ENCODE measurements at regions not wholly inside any gene's neighbourhood (a gene's known extent, or its start where the extent isn't known, plus 50 kb on each side); places are given as distances from the start of the nearest gene placed in this dataset.

GRCh38 chr10:117627561-117627960 lies 85.0 kb downstream of the EMX2 start:
- CTCF ChIA-PET (ENCODE audit: partially characterized antibody), result no interaction called here
- no peaks in the 10 kb centered on the region for H3K79me2 ChIP-seq (ENCODE audit: control insufficient read depth in 1 of 2, insufficient read depth in 2 of 2, low read length in 2 of 2)
- no peak overlapping the region for H3K23ac ChIP-seq (ENCODE audit: insufficient read length)
- H2BK20ac ChIP-seq (ENCODE audit: low read length), result no peak overlapping the region
- FAIRE-seq (no peak), DNase-seq (ENCODE audit: low read depth in 1 of 2, low spot score in 2 of 2) (peak in 1 of 2 experiments; percentile 26)
- no peaks in the 10 kb centered on the region for H3K36me3 ChIP-seq (ENCODE audit: control insufficient read depth in 2 of 4, insufficient read depth in 4 of 4, low read length in 3 of 4)
- H2BK15ac ChIP-seq (ENCODE audit: low read length), result no peak overlapping the region
- no peak overlapping the region for H4K5ac ChIP-seq (ENCODE audit: insufficient read length, low read depth, low read length)
- no peaks in the 10 kb centered on the region for H3K27me3 ChIP-seq (replicated peaks in 1 of 4; ENCODE audit: control insufficient read depth in 3 of 4, extremely low read depth in 1 of 4, insufficient read depth in 3 of 4, low read length in 3 of 4)
- no peak overlapping the region for H3K4me2 ChIP-seq (ENCODE audit: insufficient read depth in 1 of 2, low read depth in 2 of 2, low read length in 2 of 2)
- H3K56ac ChIP-seq (replicated peaks; ENCODE audit: insufficient read length, low read depth, low read length), result no peak overlapping the region
- H3K14ac ChIP-seq (ENCODE audit: insufficient read length), result no peak overlapping the region
- H3K9ac ChIP-seq (replicated peaks in 1 of 4; ENCODE audit: extremely low read depth in 1 of 4, low read depth in 3 of 4, low read length in 3 of 4), result no peak overlapping the region
- POLR2A ChIA-PET (ENCODE audit: partially characterized antibody), result no interaction called here
- no peak overlapping the region for H2AFZ ChIP-seq (ENCODE audit: low read length)
- H3K27ac ChIP-seq (ENCODE audit: low read depth, low read length), result no peak overlapping the region
- H2BK12ac ChIP-seq (ENCODE audit: low read depth, low read length), result no peak overlapping the region
- no peaks in the 10 kb centered on the region for H4K20me1 ChIP-seq (replicated peaks in 1 of 2; ENCODE audit: control insufficient read depth in 1 of 2, insufficient read depth in 2 of 2, low read length in 2 of 2)
- H3K4ac ChIP-seq (replicated peaks; ENCODE audit: insufficient read length, low read depth, low read length), result no peak overlapping the region
- H3K18ac ChIP-seq (ENCODE audit: extremely low read depth, low read length), result no peak overlapping the region
- H3K4me1 ChIP-seq (replicated peaks in 1 of 4; ENCODE audit: control insufficient read depth in 3 of 4, insufficient read depth in 4 of 4, low read length in 3 of 4), result no peaks in the 10 kb centered on the region
- H4K91ac ChIP-seq (replicated peaks; ENCODE audit: insufficient read length, low read length), result no peak overlapping the region
- H3K9me3 ChIP-seq (ENCODE audit: insufficient read depth in 2 of 2, low read depth in 1 of 2, low read length in 1 of 2), result no peaks in the 10 kb centered on the region; a peak in 1 of 4 replicates
- H3K4me3 ChIP-seq (ENCODE audit: extremely low read depth in 1 of 4, insufficient read depth in 2 of 4, low read depth in 3 of 4, low read length in 4 of 4), result no peak overlapping the region
- H4K8ac ChIP-seq (ENCODE audit: extremely low read depth, insufficient read depth, low read length), result no peak overlapping the region
- H3K23me2 ChIP-seq (ENCODE audit: low read depth, low read length), result no peaks in the 10 kb centered on the region
- H2BK120ac ChIP-seq (replicated peaks; ENCODE audit: low read depth, low read length), result no peak overlapping the region
- 84% methylated on average over 4 of the region's 4 CpGs; no CpG with 5 or more reads in 1 of the 2 experiments for WGBS, 2 experiments (ENCODE audit: extremely low coverage in 1 of 2, insufficient coverage in 1 of 2, insufficient read length in 1 of 2, insufficient replicate concordance in 2 of 2, low coverage in 1 of 2, low lambda C conversion rate in 2 of 2, missing lambda C conversion rate in 1 of 2)
- H3K79me1 ChIP-seq (ENCODE audit: low read depth, low read length), result no peaks in the 10 kb centered on the region
- no peak overlapping the region for H2AK5ac ChIP-seq (ENCODE audit: low read depth, low read length)
- H2BK5ac ChIP-seq (ENCODE audit: low read depth, low read length), result no peak overlapping the region
- TF ChIP-seq SIN3A (conservative IDR thresholded peaks at IDR 0.05 in 1 of 2, IDR thresholded peaks at IDR 0.05 in 1 of 2; ENCODE audit: low read depth in 1 of 2, low read length in 2 of 2) (no peak), SIX5 (IDR thresholded peaks at IDR 0.05; ENCODE audit: low read depth, low read length) (no peak), GABPA (IDR thresholded peaks at IDR 0.05; ENCODE audit: borderline replicate concordance, insufficient read depth, low read length) (no peak), SAP30 (IDR thresholded peaks at IDR 0.05; ENCODE audit: insufficient read depth, insufficient replicate concordance, low read length) (no peak), POU5F1 (IDR thresholded peaks at IDR 0.05; ENCODE audit: low read depth, low read length) (no peak), HDAC6 (IDR thresholded peaks at IDR 0.05; ENCODE audit: low read depth, low read length) (no peak), NANOG (IDR thresholded peaks at IDR 0.05; ENCODE audit: insufficient read depth, low read depth, low read length, poor library complexity, severe bottlenecking) (no peak), E2F6 (IDR thresholded peaks at IDR 0.05) (no peak), ASH2L (IDR thresholded peaks at IDR 0.05; ENCODE audit: low read length) (no peak), NRF1 (IDR thresholded peaks at IDR 0.05; ENCODE audit: low read depth, low read length) (no peak), KDM5A (IDR thresholded peaks at IDR 0.05; ENCODE audit: low read length) (no peak), ZNF274 (IDR thresholded peaks at IDR 0.05; ENCODE audit: borderline replicate concordance, extremely low read depth, low read length) (no peak), SUZ12 (IDR thresholded peaks at IDR 0.05; ENCODE audit: low read length) (no peak)

All from H1 (cell line).